ENCODE measurements at regions not wholly inside any gene's neighbourhood (a gene's known extent, or its start where the extent isn't known, plus 50 kb on each side); places are given as distances from the start of the nearest gene placed in this dataset.

DNA sequence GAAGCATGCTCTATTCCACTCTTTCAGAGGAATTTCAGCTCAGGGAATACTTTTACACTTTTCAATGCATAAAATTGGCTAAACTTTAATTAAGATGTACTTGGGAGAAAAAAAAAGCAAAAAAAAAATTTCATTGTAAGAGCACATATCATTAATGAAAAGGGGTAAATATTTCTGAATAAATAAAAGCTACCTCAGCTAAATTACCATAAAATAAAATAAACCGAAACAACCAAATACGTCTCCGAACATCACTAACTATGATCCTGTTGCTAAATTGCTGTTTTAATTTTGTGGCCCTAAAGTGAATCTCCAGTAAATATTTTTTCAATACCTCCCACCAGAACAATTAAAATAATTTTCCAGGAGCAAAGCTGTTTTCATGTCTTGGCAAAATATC lies 203.7 kb upstream of the KCNJ16 start:
- no TSS peak for BruUV-seq (replicated peaks)
- no peak for TF ChIP-seq SP4 (CRISPR knock-in tag; IDR thresholded peaks at IDR 0.05)
- no peak for TF ChIP-seq PHF20 (CRISPR knock-in tag; IDR thresholded peaks at IDR 0.05)
- TF ChIP-seq, protein P1, sequence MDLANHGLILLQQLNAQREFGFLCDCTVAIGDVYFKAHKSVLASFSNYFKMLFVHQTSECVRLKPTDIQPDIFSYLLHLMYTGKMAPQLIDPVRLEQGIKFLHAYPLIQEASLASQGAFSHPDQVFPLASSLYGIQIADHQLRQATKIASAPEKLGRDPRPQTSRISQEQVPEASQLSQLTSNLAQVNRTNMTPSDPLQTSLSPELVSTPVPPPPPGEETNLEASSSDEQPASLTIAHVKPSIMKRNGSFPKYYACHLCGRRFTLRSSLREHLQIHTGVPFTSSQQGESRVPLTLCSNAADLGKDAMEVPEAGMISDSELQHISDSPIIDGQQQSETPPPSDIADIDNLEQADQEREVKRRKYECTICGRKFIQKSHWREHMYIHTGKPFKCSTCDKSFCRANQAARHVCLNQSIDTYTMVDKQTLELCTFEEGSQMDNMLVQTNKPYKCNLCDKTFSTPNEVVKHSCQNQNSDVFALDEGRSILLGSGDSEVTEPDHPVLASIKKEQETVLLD (CRISPR knock-in tag; IDR thresholded peaks at IDR 0.05; ENCODE audit: low read depth) = no peak
- TF ChIP-seq HNRNPL (IDR thresholded peaks at IDR 0.05; ENCODE audit: low read depth, low read length) = no peak
- TF ChIP-seq, protein P2, sequence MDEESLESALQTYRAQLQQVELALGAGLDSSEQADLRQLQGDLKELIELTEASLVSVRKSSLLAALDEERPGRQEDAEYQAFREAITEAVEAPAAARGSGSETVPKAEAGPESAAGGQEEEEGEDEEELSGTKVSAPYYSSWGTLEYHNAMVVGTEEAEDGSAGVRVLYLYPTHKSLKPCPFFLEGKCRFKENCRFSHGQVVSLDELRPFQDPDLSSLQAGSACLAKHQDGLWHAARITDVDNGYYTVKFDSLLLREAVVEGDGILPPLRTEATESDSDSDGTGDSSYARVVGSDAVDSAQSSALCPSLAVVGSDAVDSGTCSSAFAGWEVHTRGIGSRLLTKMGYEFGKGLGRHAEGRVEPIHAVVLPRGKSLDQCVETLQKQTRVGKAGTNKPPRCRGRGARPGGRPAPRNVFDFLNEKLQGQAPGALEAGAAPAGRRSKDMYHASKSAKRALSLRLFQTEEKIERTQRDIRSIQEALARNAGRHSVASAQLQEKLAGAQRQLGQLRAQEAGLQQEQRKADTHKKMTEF (CRISPR knock-in tag; IDR thresholded peaks at IDR 0.05) = no peak
- peak; percentile 50; the same call in 1 of the 2 replicates for TF ChIP-seq MAFF (IDR thresholded peaks at IDR 0.05; ENCODE audit: low read depth, low read length)
- TF ChIP-seq ZNF383 (CRISPR knock-in tag; IDR thresholded peaks at IDR 0.05; ENCODE audit: borderline replicate concordance) = no peak
- TF ChIP-seq ZNF780A (CRISPR knock-in tag; IDR thresholded peaks at IDR 0.05) = no peak
- TF ChIP-seq MAFK (conservative IDR thresholded peaks at IDR 0.05 in 1 of 2, IDR thresholded peaks at IDR 0.05 in 1 of 2; ENCODE audit: low read length in 2 of 2) = peak in 1 of 2 experiments; percentile 55; a peak in 2 of 4 replicates
- no peak for TF ChIP-seq SP1 (IDR thresholded peaks at IDR 0.05)
- TF ChIP-seq SP1 (CRISPR knock-in tag; IDR thresholded peaks at IDR 0.05) = no peak
- TF ChIP-seq NFKBIZ (CRISPR knock-in tag; IDR thresholded peaks at IDR 0.05) = no peak
- no peak for TF ChIP-seq ZNF451 (CRISPR knock-in tag; IDR thresholded peaks at IDR 0.05)
- TF ChIP-seq, protein P3, sequence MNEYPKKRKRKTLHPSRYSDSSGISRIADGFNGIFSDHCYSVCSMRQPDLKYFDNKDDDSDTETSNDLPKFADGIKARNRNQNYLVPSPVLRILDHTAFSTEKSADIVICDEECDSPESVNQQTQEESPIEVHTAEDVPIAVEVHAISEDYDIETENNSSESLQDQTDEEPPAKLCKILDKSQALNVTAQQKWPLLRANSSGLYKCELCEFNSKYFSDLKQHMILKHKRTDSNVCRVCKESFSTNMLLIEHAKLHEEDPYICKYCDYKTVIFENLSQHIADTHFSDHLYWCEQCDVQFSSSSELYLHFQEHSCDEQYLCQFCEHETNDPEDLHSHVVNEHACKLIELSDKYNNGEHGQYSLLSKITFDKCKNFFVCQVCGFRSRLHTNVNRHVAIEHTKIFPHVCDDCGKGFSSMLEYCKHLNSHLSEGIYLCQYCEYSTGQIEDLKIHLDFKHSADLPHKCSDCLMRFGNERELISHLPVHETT (CRISPR knock-in tag; conservative IDR thresholded peaks at IDR 0.05) = no peak
- no peak for TF ChIP-seq ZNF552 (CRISPR knock-in tag; IDR thresholded peaks at IDR 0.05; ENCODE audit: borderline replicate concordance)
- no peak for TF ChIP-seq CENPX (CRISPR knock-in tag; IDR thresholded peaks at IDR 0.05)

More for the DNA sequence above, 203.7 kb upstream of the KCNJ16 start:
- ChIA-PET POLR2A (no interaction called here), CTCF (ENCODE audit: low intra/inter-chr PET ratio, low total read pairs) (no interaction called here)
- no peaks in the 10 kb centered on the region for H3K27me3 ChIP-seq (ENCODE audit: control insufficient read depth in 1 of 2, insufficient read depth in 2 of 2, low read length in 2 of 2)
- no peaks in the 10 kb centered on the region for H3K79me2 ChIP-seq (ENCODE audit: insufficient read depth, low read length)
- H4K20me1 ChIP-seq (ENCODE audit: insufficient read depth, low read length) = no peaks in the 10 kb centered on the region
- H3K27ac ChIP-seq (ENCODE audit: extremely low read length, insufficient read depth, low read length) = no peak overlapping the region
- FAIRE-seq (no peak), ATAC-seq (no peak), DNase-seq (ENCODE audit: low spot score) (no peak)
- H3K9ac ChIP-seq (ENCODE audit: insufficient read depth, low read depth, low read length) = no peak overlapping the region
- no peaks in the 10 kb centered on the region for H3K4me1 ChIP-seq (ENCODE audit: insufficient read depth, low read length)
- no peak overlapping the region for H2AFZ ChIP-seq (ENCODE audit: low read length)
- intact Hi-C loops (cut with micrococcal nuclease; ENCODE audit: unreplicated experiment) (no loop called here), in situ Hi-C loops (cut with HindIII; ENCODE audit: extremely low pct_ligation_motif_present, low pct_unique_long_range_greater_than_20kb) (no loop called here)
- no peak overlapping the region for H3K4me3 ChIP-seq (replicated peaks in 1 of 3; ENCODE audit: insufficient read depth in 1 of 3, low read depth in 2 of 3, low read length in 3 of 3)
- H3K36me3 ChIP-seq (replicated peaks in 1 of 2; ENCODE audit: control insufficient read depth in 1 of 2, insufficient read depth in 2 of 2, low read length in 2 of 2) = no peaks in the 10 kb centered on the region
- H3K4me2 ChIP-seq (ENCODE audit: low read depth, low read length) = no peak overlapping the region
- H3K9me3 ChIP-seq (ENCODE audit: low read length) = peaks cover 97% of the 10 kb centered on the region
- WGBS (ENCODE audit: low lambda C conversion rate) = 52% methylated on average over 3 of the region's 3 CpGs

Data from HepG2 (cell line).